ENCODE measurements at regions not wholly inside any gene's neighbourhood (a gene's known extent, or its start where the extent isn't known, plus 50 kb on each side); places are given as distances from the start of the nearest gene placed in this dataset.

DNA sequence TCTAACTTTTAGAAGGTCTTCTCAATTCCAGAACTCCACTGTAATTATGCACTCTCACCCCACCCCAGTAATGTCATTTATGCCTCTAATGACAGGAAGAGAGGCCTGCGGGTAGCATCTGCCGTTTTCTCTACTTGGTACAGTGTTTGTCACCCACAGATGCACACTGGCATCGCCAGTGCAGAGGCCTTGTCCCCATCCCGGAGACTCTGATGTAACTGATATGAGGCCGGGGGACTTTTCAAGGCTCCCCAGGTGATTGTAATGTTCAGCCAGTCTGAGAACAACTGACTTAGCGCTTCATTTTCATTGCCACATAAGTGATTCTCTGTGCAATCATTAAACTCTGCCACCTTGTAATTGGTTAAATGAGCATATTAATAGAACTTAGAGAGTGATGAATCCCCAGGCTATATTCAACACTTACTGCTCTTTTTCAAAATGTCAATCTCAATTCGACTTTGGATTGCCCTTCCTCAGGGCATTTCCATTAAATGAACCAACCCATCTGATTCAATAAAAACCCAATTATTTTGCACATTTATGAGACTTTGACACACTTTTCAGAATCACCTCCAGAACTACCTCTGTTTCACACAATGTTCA is 113.2 kb downstream of the HERPUD2 start:
- no peak overlapping the region for H3K27ac ChIP-seq (ENCODE audit: low read depth, low read length, poor library complexity, severe bottlenecking)
- no peaks in the 10 kb centered on the region for H3K9me2 ChIP-seq (ENCODE audit: low read depth, low read length)
- TF ChIP-seq EZH2 (IDR thresholded peaks at IDR 0.05; ENCODE audit: borderline replicate concordance, low read length) = no peak
- TF ChIP-seq CTCF (IDR thresholded peaks at IDR 0.05; ENCODE audit: low read length) = no peak

GRCh38 chr7:35576031-35576573 is 118.8 kb downstream of the HERPUD2 start:
- no peak overlapping the region for H3K4me3 ChIP-seq (ENCODE audit: low read depth, low read length, poor library complexity, severe bottlenecking)
- no peaks in the 10 kb centered on the region for H3K27me3 ChIP-seq (ENCODE audit: insufficient read depth, low read length)
- no peak overlapping the region for H3K9ac ChIP-seq (ENCODE audit: low read length)
- H4K20me1 ChIP-seq (ENCODE audit: insufficient read depth, low read length) = no peaks in the 10 kb centered on the region
- no peaks in the 10 kb centered on the region for H3K4me1 ChIP-seq (ENCODE audit: insufficient read depth, low read length, severe bottlenecking)
- TF ChIP-seq EZH2 (IDR thresholded peaks at IDR 0.05; ENCODE audit: borderline replicate concordance, low read length) (no peak), CTCF (IDR thresholded peaks at IDR 0.05; ENCODE audit: low read length) (no peak)
- H3K9me3 ChIP-seq (ENCODE audit: low read length) = no peaks in the 10 kb centered on the region
- no peak overlapping the region for H3K4me2 ChIP-seq (ENCODE audit: low read length)
- H2AFZ ChIP-seq (ENCODE audit: low read length) = no peak overlapping the region
- no peaks in the 10 kb centered on the region for H3F3A ChIP-seq (ENCODE audit: insufficient read depth, low read length)
- no peaks in the 10 kb centered on the region for H3K79me2 ChIP-seq (ENCODE audit: insufficient read depth, low read length)
- H3K36me3 ChIP-seq (ENCODE audit: insufficient read depth, low read length) = no peaks in the 10 kb centered on the region
- H3K27ac ChIP-seq (ENCODE audit: low read depth, low read length, poor library complexity, severe bottlenecking) = no peak overlapping the region
- no peaks in the 10 kb centered on the region for H3K9me2 ChIP-seq (ENCODE audit: low read depth, low read length)

More for the DNA sequence above, 113.2 kb downstream of the HERPUD2 start:
- H3K36me3 ChIP-seq (ENCODE audit: insufficient read depth, low read length) = no peaks in the 10 kb centered on the region
- H3K79me2 ChIP-seq (ENCODE audit: insufficient read depth, low read length) = no peaks in the 10 kb centered on the region
- no peaks in the 10 kb centered on the region for H3K27me3 ChIP-seq (ENCODE audit: insufficient read depth, low read length)
- H3K4me3 ChIP-seq (ENCODE audit: low read depth, low read length, poor library complexity, severe bottlenecking) = no peak overlapping the region
- no peaks in the 10 kb centered on the region for H4K20me1 ChIP-seq (ENCODE audit: insufficient read depth, low read length)
- H2AFZ ChIP-seq (ENCODE audit: low read length) = no peak overlapping the region
- H3K4me1 ChIP-seq (ENCODE audit: insufficient read depth, low read length, severe bottlenecking) = no peaks in the 10 kb centered on the region
- no peaks in the 10 kb centered on the region for H3K9me3 ChIP-seq (ENCODE audit: low read length)
- H3K9ac ChIP-seq (ENCODE audit: low read length) = no peak overlapping the region
- no peaks in the 10 kb centered on the region for H3F3A ChIP-seq (ENCODE audit: insufficient read depth, low read length)
- H3K4me2 ChIP-seq (ENCODE audit: low read length) = no peak overlapping the region

DNA sequence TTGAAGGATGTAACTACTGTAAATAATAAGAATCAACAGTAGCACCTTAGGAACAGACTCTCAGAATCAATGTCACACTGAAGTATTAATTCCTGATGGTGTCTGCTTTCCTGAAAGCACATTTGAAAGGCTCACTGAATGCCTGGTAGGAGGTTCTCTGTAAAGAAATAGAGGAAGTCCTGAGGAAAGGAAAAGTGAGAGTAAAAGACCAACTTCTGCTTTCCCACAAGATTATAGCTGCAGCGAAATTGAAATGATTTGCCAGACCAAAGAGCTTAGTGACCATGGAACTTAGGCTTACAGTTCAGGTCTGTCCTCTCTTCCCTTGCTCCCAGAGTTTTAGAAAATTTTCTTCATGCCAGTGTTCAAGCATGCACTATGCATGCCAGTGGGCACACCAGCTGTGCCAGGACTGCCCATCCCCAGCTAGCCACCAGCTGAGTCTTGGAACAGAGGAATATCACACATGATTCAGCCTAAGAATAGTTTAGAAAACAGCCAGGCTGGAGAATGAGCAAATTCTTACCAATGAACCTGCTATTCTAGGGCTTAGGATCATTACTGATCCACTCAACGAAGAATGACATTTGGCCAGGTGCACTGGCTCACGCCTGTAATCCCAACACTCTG is 123.2 kb downstream of the HERPUD2 start:
- Histone ChIP-seq H3K79me2 (ENCODE audit: insufficient read depth, low read length) (no peaks in the 10 kb centered on the region), H3K9me3 (ENCODE audit: low read length) (no peaks in the 10 kb centered on the region), H4K20me1 (ENCODE audit: insufficient read depth, low read length) (no peaks in the 10 kb centered on the region), H3K27ac (ENCODE audit: low read depth, low read length, poor library complexity, severe bottlenecking) (no peak overlapping the region), H3K4me1 (ENCODE audit: insufficient read depth, low read length, severe bottlenecking) (no peaks in the 10 kb centered on the region), H3K4me3 (ENCODE audit: low read depth, low read length, poor library complexity, severe bottlenecking) (no peak overlapping the region), H3K9me2 (ENCODE audit: low read depth, low read length) (no peaks in the 10 kb centered on the region), H3K36me3 (ENCODE audit: insufficient read depth, low read length) (no peaks in the 10 kb centered on the region), H2AFZ (ENCODE audit: low read length) (no peak overlapping the region), H3K9ac (ENCODE audit: low read length) (no peak overlapping the region), H3K27me3 (ENCODE audit: insufficient read depth, low read length) (no peaks in the 10 kb centered on the region), H3K4me2 (ENCODE audit: low read length) (no peak overlapping the region), H3F3A (ENCODE audit: insufficient read depth, low read length) (no peaks in the 10 kb centered on the region)
- TF ChIP-seq EZH2 (IDR thresholded peaks at IDR 0.05; ENCODE audit: borderline replicate concordance, low read length) = no peak
- TF ChIP-seq CTCF (IDR thresholded peaks at IDR 0.05; ENCODE audit: low read length) = no peak

Data from OCI-LY1 (cell line).